HG02763 (cell line): ENCODE measurements at regions not wholly inside any gene's neighbourhood (a gene's known extent, or its start where the extent isn't known, plus 50 kb on each side); places are given as distances from the start of the nearest gene placed in this dataset.
"Not testable (repeated sequence)": the region's sequence is repeated elsewhere in the genome, so short reads cannot be mapped to it uniquely, and the experiment has no call there.

Experiments used
- ATAC-seq: cut with Tn5 transposase; IDR thresholded peaks from one replicate; pipeline ENCODE4 v1.9.1; 2021; ENCODE audit warnings: mild to moderate bottlenecking, moderate library complexity; ENCODE audit not compliant: unreplicated experiment

DNA sequence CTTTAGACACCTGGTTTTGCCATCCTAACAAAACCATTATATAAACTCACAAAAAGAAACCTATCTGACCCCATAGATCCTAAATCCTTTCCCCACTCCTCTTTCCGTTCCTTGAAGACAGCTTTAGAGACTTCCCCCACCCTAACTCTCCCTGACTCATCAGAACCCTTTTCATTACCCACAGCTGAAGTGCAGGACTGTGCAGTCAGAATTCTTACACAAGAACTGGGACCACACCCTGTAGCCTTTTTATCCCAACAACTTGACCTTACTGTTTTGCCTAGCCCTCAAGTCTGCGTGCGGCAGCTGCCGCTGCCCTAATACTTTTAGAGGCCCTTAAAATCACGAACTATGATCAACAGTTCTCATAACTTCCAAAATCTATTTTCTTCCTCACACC, 254.9 kb upstream of the GULP1 start:
- not testable (repeated sequence) for ATAC-seq

DNA sequence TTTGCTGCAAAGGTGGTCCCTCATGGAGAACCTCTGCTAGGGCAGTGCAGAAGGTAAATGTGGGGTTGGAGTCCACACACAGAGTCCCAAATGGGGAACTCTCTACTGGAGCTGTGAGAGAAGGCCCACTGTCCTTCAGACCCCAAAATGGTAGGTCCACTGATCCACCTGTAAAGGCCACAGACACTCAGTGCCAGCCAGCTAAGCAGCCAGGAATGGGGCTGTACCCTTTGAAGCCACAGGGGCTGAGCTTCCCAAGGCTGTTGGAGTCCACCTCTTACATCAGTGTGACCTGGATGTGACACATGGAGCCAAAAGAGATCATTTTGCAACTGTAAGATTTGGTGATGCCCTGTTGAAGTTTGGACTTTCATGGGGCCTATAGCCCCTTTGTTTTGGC, 252.4 kb upstream of the GULP1 start:
- ATAC-seq = no peak

DNA sequence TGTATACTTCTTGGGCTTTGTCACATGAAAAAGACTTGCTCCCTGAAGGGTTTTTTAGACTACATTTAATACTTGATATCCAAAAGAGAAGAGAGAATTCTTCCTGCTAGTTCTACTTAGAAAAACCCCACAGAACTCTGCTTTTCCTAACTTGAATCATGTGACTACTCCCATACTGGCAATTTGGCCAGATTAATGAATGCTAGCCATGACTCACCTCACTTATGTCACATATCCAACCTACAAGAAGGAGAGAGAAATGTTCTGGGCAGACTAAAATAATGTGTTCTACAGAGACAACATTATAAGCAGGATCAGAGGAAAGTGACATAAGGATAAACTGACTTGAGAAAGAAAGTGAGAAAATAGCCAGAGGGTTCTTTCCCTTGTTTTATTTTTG, 249.3 kb upstream of the GULP1 start:
- no peak for ATAC-seq

DNA sequence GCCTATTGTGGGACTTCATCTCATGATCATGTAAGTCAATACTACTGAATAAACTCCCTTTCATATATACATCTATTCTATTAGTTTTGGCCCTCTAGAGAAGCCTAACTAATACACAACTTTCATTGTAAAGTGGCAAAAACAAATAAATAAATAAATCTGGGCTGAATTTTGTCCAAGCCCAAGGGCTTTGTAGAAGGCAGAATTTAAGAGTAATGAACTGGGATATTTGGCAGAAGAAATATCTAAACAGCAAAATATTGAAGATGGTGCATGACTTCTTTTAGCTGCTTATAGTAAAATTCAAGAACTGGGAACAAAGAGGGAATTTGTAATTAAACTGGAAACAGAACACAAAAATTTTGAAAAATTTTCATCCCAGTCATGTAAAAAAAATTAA, 246.7 kb upstream of the GULP1 start:
- ATAC-seq = no peak

DNA sequence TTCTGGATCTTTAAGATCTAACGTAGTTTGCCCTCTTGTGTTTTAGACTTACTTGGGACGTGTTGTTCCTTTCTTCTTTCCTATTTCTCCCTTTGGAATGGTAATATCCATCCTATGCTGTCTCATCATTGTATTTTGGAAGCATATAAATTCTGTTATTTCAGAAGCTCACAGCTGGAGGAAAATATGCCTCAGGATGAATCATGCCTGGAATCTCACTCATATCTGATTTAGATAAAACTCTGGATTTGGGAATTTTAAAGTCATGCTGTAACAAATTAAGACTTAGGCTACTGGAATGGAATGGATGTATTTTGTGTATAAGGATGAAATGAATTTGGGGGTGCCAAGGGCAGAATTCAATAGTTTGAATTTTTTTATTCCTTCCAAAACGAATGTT, 245.2 kb upstream of the GULP1 start:
- no peak for ATAC-seq

DNA sequence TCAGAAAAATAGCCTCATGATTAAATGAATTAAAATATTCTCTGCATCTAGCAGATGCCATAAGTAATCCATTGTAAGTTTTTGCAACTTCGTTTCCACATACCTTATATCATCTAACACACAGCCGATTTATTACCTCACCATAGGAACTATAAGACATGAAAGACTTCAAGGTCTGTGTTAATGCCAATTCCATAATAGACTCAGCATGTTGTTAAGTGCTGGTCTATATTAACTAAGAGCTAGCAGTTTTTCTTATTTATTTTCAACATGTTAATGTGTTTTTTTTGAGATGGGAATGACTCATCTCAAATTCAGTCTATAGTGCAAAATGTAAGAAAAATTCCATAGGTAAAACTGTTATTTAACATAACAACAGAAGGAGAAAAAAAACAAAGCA, 243.9 kb upstream of the GULP1 start:
- ATAC-seq = no peak

DNA sequence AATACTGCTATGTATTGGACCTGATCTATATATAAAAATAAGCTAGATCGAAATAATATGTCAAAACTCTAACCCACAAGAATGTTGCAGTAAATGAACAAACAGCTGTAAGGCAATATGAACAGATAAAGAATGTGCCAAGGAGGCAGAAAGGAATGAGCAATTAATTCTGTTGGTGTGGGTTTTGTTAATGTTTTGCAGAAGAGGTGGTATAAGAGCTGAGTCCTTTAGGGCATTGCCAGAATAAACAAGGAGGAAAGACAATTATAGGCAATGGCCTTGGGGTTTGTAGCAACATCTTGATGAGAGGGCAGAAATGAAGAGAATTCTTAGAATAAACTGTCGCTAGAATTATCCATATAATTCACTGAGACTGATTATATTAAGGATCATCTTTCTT, 240.9 kb upstream of the GULP1 start:
- no peak for ATAC-seq

DNA sequence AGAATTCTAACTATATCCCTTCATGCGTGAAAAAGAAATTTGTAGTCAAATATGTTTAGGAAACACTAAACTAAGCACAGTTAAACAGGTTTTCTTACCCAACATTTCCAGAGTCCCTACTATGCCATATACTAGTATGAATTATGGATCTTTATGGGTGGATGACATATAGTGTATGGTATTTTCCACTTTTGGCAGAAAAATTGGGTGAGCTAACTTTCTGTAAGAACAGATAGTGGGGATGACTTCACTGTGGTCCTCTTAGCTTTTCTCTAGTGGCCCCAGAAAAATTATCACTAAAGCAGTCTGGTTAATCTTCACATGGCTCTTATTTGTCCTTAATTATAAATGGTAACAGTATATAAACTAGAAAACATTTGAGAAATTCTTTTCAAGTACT, 240.0 kb upstream of the GULP1 start:
- ATAC-seq = no peak

DNA sequence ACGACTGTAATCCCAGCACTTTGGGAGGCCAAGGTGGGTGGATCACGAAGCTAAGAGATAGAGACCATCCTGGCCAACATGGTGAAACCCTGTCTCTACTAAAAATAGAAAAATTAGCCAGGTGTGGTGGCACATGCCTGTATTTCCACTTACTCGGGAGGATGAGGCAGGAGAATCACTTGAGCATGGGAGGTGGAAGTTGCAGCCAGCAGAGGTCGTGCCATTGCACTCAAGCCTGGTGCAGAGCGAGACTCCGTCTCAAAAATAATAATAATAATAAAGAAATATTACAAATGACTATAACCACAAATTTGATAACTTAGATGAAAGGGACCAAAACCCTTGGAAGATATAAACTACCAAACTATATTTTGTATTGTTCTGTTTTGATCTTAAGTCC, 226.3 kb upstream of the GULP1 start:
- no peak for ATAC-seq

DNA sequence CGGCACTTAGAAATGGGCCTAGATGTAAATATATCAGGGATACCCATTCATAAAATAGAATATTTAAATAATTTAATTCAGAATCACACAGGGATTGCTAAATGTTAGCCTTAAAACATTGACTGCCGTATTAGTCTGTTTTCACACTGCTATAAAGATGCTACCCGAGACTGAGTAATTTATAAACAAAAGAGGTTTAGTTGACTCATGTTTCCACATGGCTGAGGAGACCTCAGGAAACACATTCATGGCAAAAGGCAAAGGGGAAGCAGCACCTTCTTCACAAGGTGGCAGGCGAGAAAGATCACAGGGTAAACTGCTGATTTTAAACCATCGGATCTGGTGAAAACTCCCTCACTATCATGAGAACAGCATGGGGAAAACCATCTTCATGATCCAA, 223.6 kb upstream of the GULP1 start:
- no peak for ATAC-seq

DNA sequence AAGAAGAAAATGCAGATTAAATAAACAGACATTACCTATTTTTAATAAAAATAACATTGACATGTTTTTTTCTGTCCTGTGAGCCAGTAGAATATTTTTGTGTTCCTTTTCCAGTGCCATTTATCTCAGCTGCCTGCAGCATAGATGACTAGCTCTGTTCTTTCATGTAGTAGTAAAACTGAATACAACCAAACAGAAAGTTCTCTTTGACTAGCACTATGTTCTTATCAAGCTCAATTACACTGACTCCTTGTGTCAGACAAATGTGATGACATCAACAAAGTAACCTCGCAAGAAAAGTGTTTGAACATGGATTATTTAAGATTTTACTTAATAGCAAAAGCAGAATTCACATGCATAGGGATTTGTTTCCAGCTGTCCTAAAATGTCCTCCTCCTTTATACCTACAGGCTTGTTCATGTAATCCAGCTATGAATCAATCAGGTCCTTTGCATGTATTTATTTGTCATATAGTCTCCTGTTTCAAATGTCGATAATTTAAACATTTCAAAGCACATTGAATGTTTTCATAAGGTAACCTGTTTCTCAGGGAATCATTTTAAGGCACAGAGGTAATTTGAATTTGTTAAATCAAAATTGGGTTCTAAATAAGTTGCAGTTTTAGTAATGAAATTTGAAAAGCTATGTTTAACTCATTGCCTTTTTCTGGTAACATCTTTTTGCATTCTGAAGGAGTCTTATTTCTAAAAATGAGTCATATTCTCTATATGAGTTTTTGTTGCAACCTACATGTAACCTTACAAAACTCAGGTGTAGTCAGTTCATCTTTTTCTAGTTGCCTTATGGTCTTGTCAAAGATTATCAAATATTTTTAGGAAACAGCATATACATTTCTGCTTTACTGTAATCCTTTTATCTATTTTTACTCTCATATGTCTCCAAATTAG, 215.3 kb upstream of the GULP1 start:
- ATAC-seq = peak; percentile 70

DNA sequence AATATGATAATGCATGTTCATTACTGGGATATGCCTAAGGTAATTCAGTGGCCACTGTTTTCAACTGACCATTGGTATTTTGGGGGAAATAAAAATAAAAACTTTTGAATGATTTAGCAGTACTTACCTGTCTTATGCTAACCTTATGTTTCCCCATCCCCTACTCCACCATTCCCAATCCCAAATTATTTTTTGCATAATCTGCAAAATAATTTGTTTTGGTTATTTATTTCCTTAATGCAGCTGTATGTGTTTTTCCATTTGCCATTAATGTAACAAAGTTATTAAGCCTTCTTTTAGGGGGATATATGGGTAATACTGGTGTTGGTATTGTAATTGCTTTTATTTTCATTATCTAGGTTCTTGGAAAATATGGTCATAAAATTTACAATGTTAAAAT, 213.9 kb upstream of the GULP1 start:
- no peak for ATAC-seq

DNA sequence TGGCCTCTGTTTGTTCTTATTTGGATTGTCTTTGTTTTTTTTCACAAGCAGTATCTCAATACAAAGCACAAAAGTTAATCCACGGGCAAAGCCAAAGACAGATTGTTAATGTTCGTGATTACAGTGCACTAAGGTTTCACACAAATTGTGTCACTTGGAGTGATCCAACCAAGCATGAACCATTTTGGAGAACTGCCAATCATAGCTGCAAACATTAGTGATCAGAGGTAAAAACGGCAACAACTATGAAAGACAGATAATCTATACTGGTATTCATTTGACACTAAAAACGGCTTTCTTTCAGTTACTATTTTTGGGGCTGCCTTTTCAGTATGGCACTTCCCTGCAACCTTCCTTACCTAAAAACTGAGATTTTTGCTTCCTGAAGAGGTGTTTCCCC, 213.1 kb upstream of the GULP1 start:
- ATAC-seq = no peak

DNA sequence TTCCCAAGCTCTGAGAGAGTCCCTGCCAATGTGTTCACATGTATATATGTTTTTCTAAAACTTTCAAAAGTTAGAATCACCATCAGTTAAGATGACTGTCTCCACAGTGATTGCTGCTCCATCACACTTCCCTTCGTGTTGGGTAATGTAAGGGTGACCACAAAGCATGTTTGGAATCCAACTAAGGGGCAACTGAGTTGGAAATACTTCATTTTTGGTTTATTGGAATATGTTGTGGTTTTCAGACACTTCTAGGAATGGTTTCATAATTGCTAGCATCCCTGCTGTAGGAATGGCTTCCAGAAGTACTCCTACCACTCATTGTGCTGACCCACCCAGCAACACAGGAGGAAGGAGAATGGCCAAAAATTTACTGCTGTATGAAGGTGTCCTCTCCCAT, 212.5 kb upstream of the GULP1 start:
- ATAC-seq = no peak

DNA sequence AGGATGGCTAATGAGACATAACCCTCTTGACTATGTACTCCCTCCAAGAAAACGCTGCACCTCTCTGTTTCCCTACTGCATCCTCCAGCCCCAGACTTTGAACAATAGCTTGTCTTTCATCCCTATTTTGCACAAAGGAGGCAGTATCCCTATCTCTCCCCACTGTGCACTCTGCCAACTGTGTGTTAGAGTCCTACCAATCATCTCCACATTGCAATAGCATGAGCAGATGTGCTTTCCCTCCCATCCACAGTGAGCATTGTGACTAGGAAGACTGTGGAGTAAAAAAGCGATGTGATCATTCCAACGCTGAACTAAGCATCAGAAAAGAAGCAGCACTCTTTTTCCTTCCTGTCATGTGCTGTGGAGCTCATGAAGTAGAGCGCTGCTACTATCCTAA, 206.3 kb upstream of the GULP1 start:
- ATAC-seq = no peak

DNA sequence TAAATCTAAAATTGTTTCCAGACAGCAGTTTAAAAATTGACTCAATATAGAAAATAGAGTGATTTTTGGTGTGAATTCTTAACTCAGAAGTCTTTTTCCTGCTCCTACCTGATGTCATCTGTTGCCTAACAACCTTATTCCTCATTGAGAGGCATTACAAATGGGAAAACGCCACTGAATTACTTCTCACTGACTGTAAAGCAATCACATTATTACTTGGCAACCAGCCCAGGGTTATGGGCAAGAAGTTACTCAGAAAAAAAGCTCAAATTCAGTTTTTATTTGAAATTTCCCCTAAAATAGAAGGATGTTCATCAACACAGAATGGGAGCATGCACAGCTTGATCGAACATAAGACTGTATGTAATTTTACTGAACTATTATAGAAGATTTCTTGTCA, 201.8 kb upstream of the GULP1 start:
- no peak for ATAC-seq

DNA sequence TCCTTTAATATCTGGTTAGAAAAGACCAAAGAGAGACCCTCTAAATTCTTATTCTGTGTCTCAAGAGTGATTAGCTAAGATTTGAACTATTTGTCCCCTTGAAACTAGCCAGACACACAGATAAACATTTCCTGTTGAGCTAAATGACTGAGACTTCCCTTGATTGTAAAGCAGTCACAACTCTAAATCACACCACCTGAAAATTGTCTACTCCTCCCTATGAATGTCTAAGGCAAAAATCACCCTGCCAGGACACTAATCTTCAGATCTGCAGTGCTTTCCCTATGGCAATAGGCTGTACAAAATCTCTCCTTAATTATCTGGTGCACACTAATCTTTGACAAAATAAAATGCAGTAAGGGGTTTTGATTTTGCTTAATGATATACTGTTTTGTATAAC, 200.5 kb upstream of the GULP1 start:
- no peak for ATAC-seq

DNA sequence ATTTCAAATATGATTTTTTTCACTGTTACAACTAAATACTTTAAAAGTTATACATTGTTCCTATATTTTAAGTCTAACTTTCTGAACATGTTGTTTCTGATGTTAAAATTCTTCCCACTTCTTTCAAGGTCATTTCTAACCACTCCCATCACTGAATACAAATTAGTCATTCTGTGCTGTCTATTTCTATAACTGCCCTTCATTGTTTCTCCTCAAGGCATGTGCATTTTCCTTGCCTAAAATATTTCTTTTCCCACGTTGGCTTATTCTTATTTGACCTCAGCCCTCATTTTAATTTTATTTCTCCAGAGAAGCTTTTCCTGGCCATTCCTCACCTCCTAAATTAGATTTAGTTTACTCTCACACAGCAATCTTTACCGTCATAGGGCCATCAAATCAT, 198.9 kb upstream of the GULP1 start:
- no peak for ATAC-seq

DNA sequence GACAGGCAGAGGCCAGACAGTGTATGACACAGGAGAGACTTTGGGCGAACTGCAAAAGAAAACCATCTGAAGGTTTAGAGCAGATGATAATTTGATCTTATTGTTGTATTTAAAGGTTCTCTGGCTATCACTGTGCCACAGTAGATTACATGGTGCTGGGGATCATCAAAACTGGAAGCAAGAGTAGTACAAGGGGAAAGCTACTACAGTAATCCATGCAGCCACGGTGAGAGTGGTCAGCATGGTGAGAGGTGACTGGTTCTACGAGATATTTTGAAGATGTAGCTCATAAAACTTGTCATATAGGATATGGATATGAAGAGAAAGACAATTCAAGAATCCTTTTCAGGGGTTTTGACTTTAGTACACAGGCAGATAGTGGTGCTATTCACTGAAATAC, 194.8 kb upstream of the GULP1 start:
- ATAC-seq = no peak

DNA sequence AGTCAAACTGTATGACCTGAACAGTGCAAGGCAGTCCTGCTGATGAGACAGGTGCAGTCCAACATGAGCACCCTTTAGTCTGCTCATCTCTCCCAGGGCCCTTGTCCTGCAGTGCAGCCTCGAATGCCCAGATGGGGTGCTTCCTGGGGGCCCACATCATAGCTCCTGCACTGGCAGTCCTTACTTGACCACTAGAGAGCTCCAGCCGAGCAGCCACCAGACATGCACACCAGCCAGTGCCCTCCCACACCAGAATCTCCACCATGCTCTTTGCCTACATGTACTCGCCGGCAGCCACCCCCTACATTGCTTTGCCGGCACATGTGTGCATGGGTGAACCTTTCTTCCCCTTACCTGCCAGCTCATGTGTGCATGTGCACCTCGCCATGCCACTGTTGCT, 188.8 kb upstream of the GULP1 start:
- ATAC-seq = no peak

DNA sequence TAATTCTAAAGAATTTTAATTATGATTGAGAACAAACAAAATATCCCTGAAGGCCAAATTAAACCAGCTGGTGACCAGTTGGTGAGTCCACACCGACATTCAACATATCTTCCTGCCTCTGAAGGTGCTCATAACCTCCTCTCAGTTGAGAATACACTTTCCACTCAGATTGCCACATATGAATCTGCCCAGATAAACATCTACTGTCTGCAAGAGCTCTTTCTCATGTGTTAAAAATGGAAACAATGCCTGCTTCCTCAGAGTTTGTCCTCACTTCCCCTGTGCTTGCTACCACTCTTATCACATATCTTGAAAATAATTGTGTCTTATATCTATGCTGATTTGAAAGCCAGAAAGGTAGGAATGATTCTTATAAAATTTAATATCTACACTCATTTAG, 177.7 kb upstream of the GULP1 start:
- no peak for ATAC-seq

DNA sequence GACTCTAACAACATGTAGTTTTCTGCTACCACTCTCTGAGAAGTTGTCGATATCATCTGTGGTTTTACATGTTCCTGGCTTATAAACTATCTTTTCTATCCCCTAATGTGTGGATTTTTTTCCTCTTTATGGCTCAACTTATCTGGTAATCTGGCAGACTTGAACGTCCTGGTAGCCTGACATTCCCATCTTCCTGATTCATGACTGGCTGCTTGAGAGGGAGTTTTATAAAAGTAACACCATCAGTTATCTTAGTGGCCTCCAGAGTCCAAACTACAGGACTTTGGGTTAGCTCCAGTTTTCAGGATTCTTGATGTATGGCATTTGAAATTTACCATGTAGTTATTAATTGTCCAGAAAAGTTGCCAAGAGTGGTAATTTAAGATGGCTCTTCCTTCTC, 174.0 kb upstream of the GULP1 start:
- ATAC-seq = no peak

DNA sequence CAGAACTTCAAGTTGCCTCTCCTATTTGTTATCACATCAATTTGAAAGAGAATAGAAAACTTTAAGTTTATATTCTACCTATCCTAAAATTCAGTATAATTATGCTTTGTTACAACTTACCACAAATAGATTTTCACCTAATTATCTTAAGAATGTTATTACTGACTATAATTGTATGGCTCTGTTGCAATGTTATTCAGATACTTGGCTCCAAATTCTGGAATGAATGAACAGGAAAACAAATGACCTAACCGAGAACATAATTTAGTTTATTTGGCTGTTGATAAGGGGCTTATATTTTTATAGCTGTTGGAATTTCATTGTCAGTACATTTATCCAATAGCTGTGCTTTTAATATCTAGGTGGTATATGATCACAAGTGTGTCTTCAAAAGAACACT, 173.2 kb upstream of the GULP1 start:
- no peak for ATAC-seq
